IPS-18c (cell line): ENCODE measurements at regions not wholly inside any gene's neighbourhood (a gene's known extent, or its start where the extent isn't known, plus 50 kb on each side); places are given as distances from the start of the nearest gene placed in this dataset.
"Not testable (repeated sequence)": the region's sequence is repeated elsewhere in the genome, so short reads cannot be mapped to it uniquely, and the experiment has no call there.

Source experiments
- H3K4me3 ChIP-seq: 2 replicates; pipeline ENCODE4 v1.7.0; 2013; ENCODE audit warnings: low read depth, mild to moderate bottlenecking, low read length, moderate library complexity; ENCODE audit not compliant: insufficient read depth
- H3K9me3 ChIP-seq: one replicate; pipeline ENCODE4 v1.6.1; 2013; ENCODE audit warnings: mild to moderate bottlenecking, low read length, moderate library complexity; ENCODE audit not compliant: control insufficient read depth, insufficient read depth

- H3K9me3 ChIP-seq = no peaks in the 10 kb centered on the region
- no peak overlapping the region for H3K4me3 ChIP-seq
Observed at GRCh38 chr10:7006566-7006965, 404.3 kb downstream of the SFMBT2 start.

GRCh38 chr10:7003831-7004395 is 406.9 kb downstream of the SFMBT2 start:
- H3K4me3 ChIP-seq = no peak overlapping the region
- H3K9me3 ChIP-seq = no peaks in the 10 kb centered on the region

- no peaks in the 10 kb centered on the region for H3K9me3 ChIP-seq
- no peak overlapping the region for H3K4me3 ChIP-seq
Observed at GRCh38 chr10:7000061-7000460, 410.8 kb downstream of the SFMBT2 start.

- H3K9me3 ChIP-seq = no peaks in the 10 kb centered on the region
- H3K4me3 ChIP-seq = no peak overlapping the region
Observed at GRCh38 chr10:6999232-6999925, 411.5 kb downstream of the SFMBT2 start.

- no peaks in the 10 kb centered on the region for H3K9me3 ChIP-seq
- H3K4me3 ChIP-seq = no peak overlapping the region
Observed at GRCh38 chr10:6997509-6997908, 413.3 kb downstream of the SFMBT2 start.

GRCh38 chr10:6996431-6996830 is 414.4 kb downstream of the SFMBT2 start:
- Histone ChIP-seq H3K4me3 (no peak overlapping the region), H3K9me3 (no peaks in the 10 kb centered on the region)

- Histone ChIP-seq H3K4me3 (no peak overlapping the region), H3K9me3 (no peaks in the 10 kb centered on the region)
Observed at GRCh38 chr10:6995831-6996230, 415.0 kb downstream of the SFMBT2 start.

DNA sequence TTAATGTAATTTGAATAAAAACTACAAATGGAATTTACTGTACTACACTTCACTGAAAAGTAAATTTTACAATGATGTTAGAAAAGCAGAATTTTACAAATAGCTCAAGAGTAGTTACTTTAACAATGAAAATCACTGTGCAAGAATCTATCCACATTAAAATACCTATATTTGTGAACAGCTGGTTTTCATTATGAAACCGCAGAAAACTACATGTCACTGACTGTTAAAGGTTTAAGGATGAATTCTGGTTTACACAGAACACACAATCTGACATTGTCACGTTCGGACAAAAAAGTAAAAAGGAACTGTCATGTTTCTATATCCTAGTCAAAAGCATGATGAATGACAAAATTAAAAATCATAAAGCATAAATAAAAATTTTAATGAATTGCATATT is 415.3 kb upstream of the PRKCQ start:
- Histone ChIP-seq H3K9me3 (no peaks in the 10 kb centered on the region), H3K4me3 (no peak overlapping the region)

GRCh38 chr10:6990891-6991290 is 410.8 kb upstream of the PRKCQ start:
- H3K9me3 ChIP-seq = no peaks in the 10 kb centered on the region
- H3K4me3 ChIP-seq = no peak overlapping the region

- no peaks in the 10 kb centered on the region for H3K9me3 ChIP-seq
Observed at GRCh38 chr10:6988654-6989053, 408.6 kb upstream of the PRKCQ start.

GRCh38 chr10:6987536-6987945 is 407.5 kb upstream of the PRKCQ start:
- H3K4me3 ChIP-seq = no peak overlapping the region
- H3K9me3 ChIP-seq = no peaks in the 10 kb centered on the region

More at GRCh38 chr10:6988654-6989053, 408.6 kb upstream of the PRKCQ start:
- H3K4me3 ChIP-seq = no peak overlapping the region

DNA sequence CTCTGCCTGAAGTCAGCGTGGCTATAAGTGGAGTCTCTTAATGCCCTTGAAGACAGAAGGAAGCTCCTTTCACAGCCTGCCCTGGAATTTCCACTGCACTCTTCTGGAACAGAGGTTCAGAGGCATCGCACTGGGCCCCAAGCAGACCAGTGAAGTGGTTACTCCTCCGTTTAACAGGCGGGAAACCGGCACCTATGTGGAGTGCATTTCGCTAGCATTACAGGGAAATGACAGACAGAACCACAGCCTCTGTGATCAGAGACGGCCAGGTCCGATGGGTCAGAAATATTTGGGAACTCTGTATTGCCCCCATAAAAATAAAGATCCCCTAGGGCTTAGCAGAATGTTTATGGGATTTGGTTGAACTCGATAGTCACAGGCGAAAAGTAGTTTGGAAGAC is 406.9 kb upstream of the PRKCQ start:
- H3K9me3 ChIP-seq = no peaks in the 10 kb centered on the region
- no peak overlapping the region for H3K4me3 ChIP-seq

- no peak overlapping the region for H3K4me3 ChIP-seq
Observed at GRCh38 chr10:6985644-6986043, 405.6 kb upstream of the PRKCQ start.

DNA sequence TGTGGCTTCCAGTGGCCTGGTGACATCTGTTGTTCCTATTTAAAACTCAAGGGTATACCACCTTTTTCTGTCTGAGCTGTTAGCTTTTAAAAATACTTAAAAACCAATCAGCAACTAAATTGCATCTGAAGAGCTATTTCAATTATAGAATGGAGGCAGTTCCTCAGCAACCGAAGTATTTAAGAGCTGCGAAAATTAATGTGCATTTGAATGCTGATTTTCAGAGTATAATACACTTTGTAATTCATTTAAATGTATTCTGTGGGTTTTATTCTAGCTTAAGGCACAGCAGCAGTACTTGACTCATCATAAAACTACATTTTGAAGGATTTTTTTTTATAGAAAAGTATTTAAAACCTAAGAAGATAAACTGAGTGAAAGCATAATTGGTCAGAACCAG is 404.9 kb upstream of the PRKCQ start:
- Histone ChIP-seq H3K4me3 (no peak overlapping the region), H3K9me3 (no peaks in the 10 kb centered on the region)

More at GRCh38 chr10:6985644-6986043, 405.6 kb upstream of the PRKCQ start:
- no peaks in the 10 kb centered on the region for H3K9me3 ChIP-seq

- not testable (repeated sequence) for H3K4me3 ChIP-seq, H3K9me3 ChIP-seq
Observed at GRCh38 chr10:6984016-6984415, 403.9 kb upstream of the PRKCQ start.

DNA sequence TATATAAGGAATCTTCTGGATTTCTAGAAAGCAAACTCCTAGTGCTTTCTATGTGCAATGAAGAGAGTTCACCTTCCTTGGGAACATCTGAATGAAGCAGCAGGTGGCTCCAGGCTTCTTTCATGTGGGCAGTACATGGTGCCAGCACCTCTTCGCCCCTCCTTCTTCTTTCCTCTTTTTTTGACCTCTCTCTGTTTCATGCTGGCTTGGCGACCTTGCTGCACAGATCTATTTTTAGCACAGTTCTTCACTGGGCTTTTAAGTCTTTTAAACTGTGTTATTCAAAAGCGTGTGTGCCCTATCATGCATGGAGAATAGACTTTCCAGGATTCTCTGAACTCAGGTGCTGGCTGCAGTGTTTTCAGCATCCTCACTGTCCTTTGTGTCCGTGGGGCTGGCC is 400.3 kb upstream of the PRKCQ start:
- Histone ChIP-seq H3K9me3 (peaks cover 2% of the 10 kb centered on the region), H3K4me3 (no peak overlapping the region)

GRCh38 chr10:6979371-6979770 is 399.3 kb upstream of the PRKCQ start:
- no peak overlapping the region for H3K4me3 ChIP-seq
- peaks cover 2% of the 10 kb centered on the region for H3K9me3 ChIP-seq

DNA sequence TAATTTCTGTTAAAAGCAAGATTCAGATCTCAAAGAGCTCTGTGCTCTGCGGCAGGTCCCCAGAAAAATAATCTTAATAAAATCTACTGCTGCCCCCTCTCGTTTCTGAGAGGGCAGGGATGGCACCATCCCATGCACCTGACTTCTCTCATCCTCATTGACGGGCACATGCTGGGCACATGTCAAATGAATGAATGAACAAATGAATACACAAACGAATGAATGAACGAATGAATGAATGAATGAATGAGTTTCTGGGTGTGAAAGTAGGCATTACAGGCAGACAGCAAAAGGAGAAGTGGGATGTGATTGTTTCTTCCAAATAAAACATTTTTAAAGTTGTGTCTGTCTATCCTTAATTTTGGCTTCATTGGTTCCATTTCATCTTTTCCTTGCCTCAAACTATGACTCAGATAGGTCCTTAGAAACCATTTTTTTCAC is 398.1 kb upstream of the PRKCQ start:
- H3K4me3 ChIP-seq = no peak overlapping the region

More for the DNA sequence above, 398.1 kb upstream of the PRKCQ start:
- H3K9me3 ChIP-seq = peaks cover 2% of the 10 kb centered on the region
